T-cell (primary cell): ENCODE measurements at regions not wholly inside any gene's neighbourhood (a gene's known extent, or its start where the extent isn't known, plus 50 kb on each side); places are given as distances from the start of the nearest gene placed in this dataset.

Experiments
- ATAC-seq, 4 experiments: fragments of 200-7000 bp in 3 of 4; fragments of 150-1000 bp in 1 of 4; cut with Tn5 transposase; replicated peaks in 1 of 4; 1 replicate in 3 of 4; 2 replicates in 1 of 4; pipeline ENCODE4 v1.10.0; 2021; ENCODE audit warnings: moderate library complexity in 3 of 4, mild to moderate bottlenecking in 2 of 4, moderate number of reproducible peaks in 1 of 4
- CTCF ChIA-PET, 2 donors: fragments of 300-600 bp; sonication (Branson Sonifier 250); formaldehyde crosslinking; loops; one replicate each; lab custom pipeline; 2022; ENCODE audit warnings: antibody characterized with exemption in 2 of 2; lab: Charles Lee
- POLR2A ChIA-PET, 2 donors: fragments of 300-600 bp; sonication (Branson Sonifier 250); formaldehyde crosslinking; loops; one replicate each; lab custom pipeline; 2022; ENCODE audit warnings: antibody characterized with exemption in 2 of 2; lab: Charles Lee
- DNase-seq, 35 experiments: peaks; one replicate each; pipeline versions ENCODE4 v3.0.0 to v3.0.0-alpha.2; 2013 to 2023
- H3K27ac ChIP-seq: one replicate; pipeline ENCODE4 v1.5.1; 2013; ENCODE audit warnings: low read length
- H3K27me3 ChIP-seq, 2 experiments: replicated peaks in 1 of 2; 1 replicate in 1 of 2; 2 replicates in 1 of 2; pipeline versions ENCODE4 v1.6.1 to v1.7.0; 2013; ENCODE audit warnings: low read length in 1 of 2, mixed read lengths in 1 of 2; ENCODE audit not compliant: control insufficient read depth in 2 of 2, insufficient read depth in 2 of 2; ENCODE audit errors: extremely low read depth in 1 of 2
- H3K36me3 ChIP-seq, 2 donors: 1 replicate in 1 of 2; 2 replicates in 1 of 2; pipeline versions ENCODE4 v1.6.1 to v1.7.0; 2013; ENCODE audit warnings: low read length in 1 of 2; ENCODE audit not compliant: control insufficient read depth in 2 of 2, insufficient read depth in 1 of 2; ENCODE audit errors: extremely low read depth in 1 of 2
- H3K4me1 ChIP-seq, 2 experiments: 1 replicate in 1 of 2; 2 replicates in 1 of 2; pipeline versions ENCODE4 v1.6.1 to v1.7.0; 2013; ENCODE audit warnings: low read length in 2 of 2, mixed read lengths in 1 of 2; ENCODE audit not compliant: insufficient read depth in 2 of 2, control insufficient read depth in 1 of 2; ENCODE audit errors: extremely low read depth in 1 of 2
- H3K4me3 ChIP-seq, 2 donors: 1 replicate in 1 of 2; 2 replicates in 1 of 2; pipeline versions ENCODE4 v1.5.1 to v1.7.0; 2013; ENCODE audit warnings: mild to moderate bottlenecking in 2 of 2, low read length in 1 of 2, moderate library complexity in 1 of 2; ENCODE audit not compliant: control insufficient read depth in 1 of 2; ENCODE audit errors: extremely low read depth in 1 of 2
- H3K9me3 ChIP-seq: 2 replicates; pipeline ENCODE4 v1.7.0; 2013
- H3K27ac Mint-ChIP-seq, 2 donors: one replicate each; pipeline ENCODE4 v1.8.0; 2020 to 2021; ENCODE audit warnings: mild to moderate bottlenecking in 2 of 2, mixed read lengths in 2 of 2
- H3K27me3 Mint-ChIP-seq, 2 donors: one replicate each; pipeline ENCODE4 v1.8.0; 2021 to 2022; ENCODE audit warnings: mixed read lengths in 2 of 2
- H3K36me3 Mint-ChIP-seq: one replicate; pipeline ENCODE4 v1.8.0; 2021; ENCODE audit warnings: mixed read lengths
- H3K4me1 Mint-ChIP-seq, 3 donors: one replicate each; pipeline ENCODE4 v1.8.0; 2020 to 2022; ENCODE audit warnings: mixed read lengths in 3 of 3, mild to moderate bottlenecking in 1 of 3
- H3K4me3 Mint-ChIP-seq, 3 donors: one replicate each; pipeline ENCODE4 v1.8.0; 2020 to 2022; ENCODE audit warnings: mild to moderate bottlenecking in 3 of 3, mixed read lengths in 3 of 3, moderate library complexity in 3 of 3
- H3K9me3 Mint-ChIP-seq, 3 donors: one replicate each; pipeline ENCODE4 v1.8.0; 2020 to 2022; ENCODE audit warnings: mixed read lengths in 3 of 3
- WGBS: methylation state at CpG from one replicate; pipeline ENCODE4 v1.1.5; 2013; ENCODE audit warnings: missing lambda C conversion rate; ENCODE audit not compliant: insufficient coverage; 5-methylcytosine and 5-hydroxymethylcytosine counted together

GRCh38 chr7:12764458-12764891, 77.0 kb downstream of the ARL4A start:
- DNase-seq = no peak
- H3K4me1 Mint-ChIP-seq = no peaks in the 10 kb centered on the region
- Histone ChIP-seq H3K4me3 (no peak overlapping the region), H3K4me1 (no peaks in the 10 kb centered on the region), H3K27ac (no peak overlapping the region), H3K36me3 (no peaks in the 10 kb centered on the region), H3K9me3 (no peaks in the 10 kb centered on the region), H3K27me3 (no peaks in the 10 kb centered on the region)
- H3K27me3 Mint-ChIP-seq = peaks cover 0 to 11% of the 10 kb centered on the region in 2 donors
- 70% methylated on average over 2 of the region's 2 CpGs for WGBS
- CTCF ChIA-PET = interaction anchor here in 1 of 2 donors (0.8 kb wide), 1 partner anchor 9 kb away, joined by 3 read pairs; no protein-coding TSS in a partner anchor
- ATAC-seq = no peak
- no peak overlapping the region for H3K4me3 Mint-ChIP-seq
- no peak overlapping the region for H3K27ac Mint-ChIP-seq
- peaks cover 6 to 14% (median 13%) of the 10 kb centered on the region in 3 donors for H3K9me3 Mint-ChIP-seq
- H3K36me3 Mint-ChIP-seq = peaks cover 5% of the 10 kb centered on the region
- POLR2A ChIA-PET = no interaction called here

- H3K4me3 ChIP-seq = no peak overlapping the region
- no peaks in the 10 kb centered on the region for H3K27me3 ChIP-seq
- no CpG with 5 or more reads among the region's 2 CpGs for whole genome bisulfite sequencing
- Mint-ChIP-seq H3K27me3 (peaks cover 1 to 11% of the 10 kb centered on the region in 2 donors), H3K9me3 (peaks cover 0 to 5% (median 2%) of the 10 kb centered on the region in 3 donors), H3K27ac (no peak overlapping the region), H3K4me1 (no peaks in the 10 kb centered on the region), H3K36me3 (no peaks in the 10 kb centered on the region), H3K4me3 (no peak overlapping the region)
- H3K36me3 ChIP-seq = no peaks in the 10 kb centered on the region
- CTCF ChIA-PET = interaction anchor here in 1 of 2 donors (0.6 kb wide), 1 partner anchor 18 kb away, joined by 3 read pairs; no protein-coding TSS in a partner anchor
- no peaks in the 10 kb centered on the region for H3K9me3 ChIP-seq
- H3K27ac ChIP-seq = no peak overlapping the region
- H3K4me1 ChIP-seq = no peaks in the 10 kb centered on the region
- POLR2A ChIA-PET = no interaction called here
- DNase-seq (no peak), ATAC-seq (no peak)
These were observed 78.1 kb downstream of the ARL4A start for GRCh38 chr7:12765431-12766100.

GRCh38 chr7:12766416-12766815, 79.0 kb downstream of the ARL4A start:
- no peaks in the 10 kb centered on the region for H3K27me3 ChIP-seq
- H3K27me3 Mint-ChIP-seq = peaks cover 1 to 11% of the 10 kb centered on the region in 2 donors
- no peak overlapping the region for H3K4me3 Mint-ChIP-seq
- no peaks in the 10 kb centered on the region for H3K4me1 ChIP-seq
- no peak for ATAC-seq
- H3K4me3 ChIP-seq = no peak overlapping the region
- H3K36me3 ChIP-seq = no peaks in the 10 kb centered on the region
- no peaks in the 10 kb centered on the region for H3K36me3 Mint-ChIP-seq
- no peak overlapping the region for H3K27ac Mint-ChIP-seq
- H3K4me1 Mint-ChIP-seq = peaks cover 0 to 1% (median 0%) of the 10 kb centered on the region in 3 donors
- H3K27ac ChIP-seq = no peak overlapping the region
- no peaks in the 10 kb centered on the region for H3K9me3 Mint-ChIP-seq
- H3K9me3 ChIP-seq = no peaks in the 10 kb centered on the region
- DNase-seq = no peak
- POLR2A ChIA-PET = no interaction called here
- CTCF ChIA-PET = no interaction called here

GRCh38 chr7:12768948-12769347, 81.5 kb downstream of the ARL4A start:
- no peaks in the 10 kb centered on the region for H3K27me3 ChIP-seq
- POLR2A ChIA-PET = no interaction called here
- ATAC-seq (no peak), DNase-seq (no peak)
- Mint-ChIP-seq H3K27me3 (peaks cover 7 to 12% of the 10 kb centered on the region in 2 donors), H3K36me3 (no peaks in the 10 kb centered on the region), H3K9me3 (peaks cover 0 to 4% (median 0%) of the 10 kb centered on the region in 3 donors), H3K4me3 (no peak overlapping the region), H3K4me1 (peaks cover 0 to 1% (median 0%) of the 10 kb centered on the region in 3 donors), H3K27ac (no peak overlapping the region)
- CTCF ChIA-PET = no interaction called here
- H3K36me3 ChIP-seq = no peaks in the 10 kb centered on the region
- WGBS = no CpG with 5 or more reads among the region's 1 CpG
- no peak overlapping the region for H3K27ac ChIP-seq
- H3K4me1 ChIP-seq = no peaks in the 10 kb centered on the region
- no peaks in the 10 kb centered on the region for H3K9me3 ChIP-seq
- H3K4me3 ChIP-seq = no peak overlapping the region

- whole genome bisulfite sequencing = no CpG with 5 or more reads among the region's 1 CpG
These were observed 82.0 kb downstream of the ARL4A start for GRCh38 chr7:12769444-12769843.

GRCh38 chr7:12770227-12770975, 83.0 kb downstream of the ARL4A start:
- Mint-ChIP-seq H3K4me3 (no peak overlapping the region), H3K4me1 (peaks cover 0 to 1% (median 0%) of the 10 kb centered on the region in 3 donors), H3K36me3 (no peaks in the 10 kb centered on the region), H3K9me3 (peaks cover 0 to 4% (median 0%) of the 10 kb centered on the region in 3 donors), H3K27me3 (peaks cover 7 to 12% of the 10 kb centered on the region in 2 donors), H3K27ac (no peak overlapping the region)
- ChIA-PET CTCF (no interaction called here), POLR2A (no interaction called here)
- H3K4me3 ChIP-seq = no peak overlapping the region
- H3K9me3 ChIP-seq = no peaks in the 10 kb centered on the region
- DNase-seq = no peak
- H3K36me3 ChIP-seq = no peaks in the 10 kb centered on the region
- no peaks in the 10 kb centered on the region for H3K4me1 ChIP-seq
- WGBS = no CpG with 5 or more reads among the region's 3 CpGs
- ATAC-seq = no peak
- no peaks in the 10 kb centered on the region for H3K27me3 ChIP-seq
- H3K27ac ChIP-seq = no peak overlapping the region

More at GRCh38 chr7:12769444-12769843, 82.0 kb downstream of the ARL4A start:
- no peak for DNase-seq
- Mint-ChIP-seq H3K36me3 (no peaks in the 10 kb centered on the region), H3K9me3 (peaks cover 0 to 4% (median 0%) of the 10 kb centered on the region in 3 donors), H3K4me3 (no peak overlapping the region), H3K27ac (no peak overlapping the region), H3K4me1 (peaks cover 0 to 1% (median 0%) of the 10 kb centered on the region in 3 donors), H3K27me3 (peaks cover 7 to 12% of the 10 kb centered on the region in 2 donors)
- ChIA-PET CTCF (no interaction called here), POLR2A (no interaction called here)
- no peak for ATAC-seq
- no peak overlapping the region for H3K27ac ChIP-seq
- no peaks in the 10 kb centered on the region for H3K36me3 ChIP-seq
- H3K27me3 ChIP-seq = no peaks in the 10 kb centered on the region
- H3K9me3 ChIP-seq = no peaks in the 10 kb centered on the region
- no peaks in the 10 kb centered on the region for H3K4me1 ChIP-seq
- H3K4me3 ChIP-seq = no peak overlapping the region
